ENCODE measurements at regions not wholly inside any gene's neighbourhood (a gene's known extent, or its start where the extent isn't known, plus 50 kb on each side); places are given as distances from the start of the nearest gene placed in this dataset.
"Not testable (repeated sequence)": the region's sequence is repeated elsewhere in the genome, so short reads cannot be mapped to it uniquely, and the experiment has no call there.

DNA sequence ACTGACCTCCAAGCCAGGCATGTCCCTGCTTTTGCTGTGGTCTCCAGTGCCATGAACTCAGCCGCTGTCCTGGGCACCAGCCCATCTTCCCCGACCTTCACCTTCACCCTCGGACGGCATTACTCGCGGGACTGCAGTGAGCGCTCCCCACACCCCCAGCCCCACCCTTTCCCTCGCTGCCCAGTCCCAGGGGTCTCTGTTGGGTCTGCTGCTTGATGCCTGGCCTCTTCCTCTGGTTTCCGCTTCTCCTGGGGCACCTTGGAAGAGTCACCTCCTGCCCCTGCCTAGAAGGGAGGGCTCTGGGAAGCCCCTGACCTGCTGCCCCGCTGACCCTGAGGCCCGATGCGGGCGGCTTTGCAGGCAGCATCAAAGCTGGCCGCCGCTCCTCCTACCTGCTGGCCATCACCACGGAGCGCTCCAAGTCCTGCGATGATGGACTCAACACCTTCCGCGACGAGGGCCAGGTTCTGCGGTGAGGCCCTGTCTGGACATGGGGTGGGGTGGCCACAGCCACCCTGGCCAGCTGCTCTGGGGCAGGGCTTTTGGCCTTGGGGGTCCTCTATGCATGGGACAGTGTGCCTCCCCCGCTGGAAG lies 102.3 kb downstream of the ZNF267 start:
- H3K27ac Mint-ChIP-seq; H3K36me3 Mint-ChIP-seq; H3K9me3 Mint-ChIP-seq; H3K4me3 Mint-ChIP-seq; DNase-seq (ENCODE audit: extremely low spot score, unreplicated experiment); H3K27me3 Mint-ChIP-seq; H3K4me1 Mint-ChIP-seq (ENCODE audit: unreplicated experiment): not testable (repeated sequence)

DNA sequence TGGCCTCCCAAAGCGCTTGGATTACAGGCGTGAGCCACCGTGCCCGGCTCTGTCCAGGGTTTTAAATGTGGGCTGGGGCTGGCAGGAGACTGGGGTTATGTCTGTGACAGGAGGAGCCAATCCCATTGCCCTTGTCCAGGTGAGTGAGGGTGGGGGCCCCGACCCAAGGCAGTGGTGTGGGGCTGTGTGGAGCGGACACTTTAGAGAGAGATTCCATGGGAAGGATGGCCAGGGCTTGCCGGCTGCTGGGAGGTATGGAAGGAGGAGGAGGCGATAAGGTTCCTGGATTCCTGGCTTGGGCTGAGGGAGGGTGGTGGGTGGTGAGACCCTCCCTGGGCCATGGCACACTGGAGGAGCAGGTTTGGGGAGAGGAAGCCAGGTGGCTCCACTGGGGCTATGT lies 104.9 kb downstream of the ZNF267 start:
- not testable (repeated sequence) for H3K9me3 Mint-ChIP-seq; DNase-seq (ENCODE audit: extremely low spot score, unreplicated experiment); H3K27ac Mint-ChIP-seq; H3K27me3 Mint-ChIP-seq; H3K4me1 Mint-ChIP-seq (ENCODE audit: unreplicated experiment); H3K36me3 Mint-ChIP-seq; H3K4me3 Mint-ChIP-seq

DNA sequence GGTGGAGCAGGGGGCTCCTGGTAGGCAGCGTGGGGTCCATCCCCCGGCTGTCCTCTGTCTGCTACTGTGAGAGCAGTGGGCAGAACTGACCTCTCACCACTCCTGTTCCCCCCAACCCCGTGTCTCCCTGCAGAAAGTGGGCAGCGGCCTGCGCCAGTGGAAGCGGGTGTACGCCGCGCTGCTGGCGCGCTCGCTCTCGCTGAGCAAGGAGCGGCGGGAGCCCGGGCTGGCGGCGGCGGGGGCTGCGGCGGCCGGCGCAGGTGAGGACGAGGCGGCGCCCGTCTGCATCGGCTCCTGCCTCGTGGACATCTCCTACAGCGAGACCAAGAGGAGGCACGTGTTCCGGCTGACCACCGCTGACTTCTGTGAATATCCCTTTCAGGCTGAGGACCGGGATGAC lies 108.1 kb downstream of the ZNF267 start:
- not testable (repeated sequence) for DNase-seq (ENCODE audit: extremely low spot score, unreplicated experiment); H3K27me3 Mint-ChIP-seq; H3K27ac Mint-ChIP-seq; H3K9me3 Mint-ChIP-seq; H3K4me3 Mint-ChIP-seq; H3K4me1 Mint-ChIP-seq (ENCODE audit: unreplicated experiment); H3K36me3 Mint-ChIP-seq

DNA sequence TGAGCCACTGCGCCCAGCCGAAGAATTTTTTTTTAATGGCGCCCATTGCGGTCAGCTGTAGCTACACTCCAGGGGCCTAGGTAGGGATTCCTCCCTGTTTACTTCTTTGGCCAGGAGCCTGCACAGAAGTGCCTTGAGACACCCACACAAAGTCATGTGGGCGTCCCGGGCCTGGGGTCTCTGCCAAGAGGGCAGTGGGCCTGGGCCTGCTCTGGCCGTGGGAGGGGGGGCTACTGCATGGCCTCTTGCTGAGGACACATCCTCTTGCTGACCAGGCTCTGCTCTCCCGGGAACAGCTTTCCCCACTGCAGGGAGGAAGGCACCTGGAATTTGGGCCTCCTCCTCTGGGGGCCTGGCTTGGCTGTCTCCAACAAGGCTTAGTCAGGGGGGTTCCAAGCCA lies 109.4 kb downstream of the ZNF267 start:
- H3K9me3 Mint-ChIP-seq; DNase-seq (ENCODE audit: extremely low spot score, unreplicated experiment); H3K4me3 Mint-ChIP-seq; H3K27me3 Mint-ChIP-seq; H3K27ac Mint-ChIP-seq; H3K4me1 Mint-ChIP-seq (ENCODE audit: unreplicated experiment); H3K36me3 Mint-ChIP-seq: not testable (repeated sequence)

DNA sequence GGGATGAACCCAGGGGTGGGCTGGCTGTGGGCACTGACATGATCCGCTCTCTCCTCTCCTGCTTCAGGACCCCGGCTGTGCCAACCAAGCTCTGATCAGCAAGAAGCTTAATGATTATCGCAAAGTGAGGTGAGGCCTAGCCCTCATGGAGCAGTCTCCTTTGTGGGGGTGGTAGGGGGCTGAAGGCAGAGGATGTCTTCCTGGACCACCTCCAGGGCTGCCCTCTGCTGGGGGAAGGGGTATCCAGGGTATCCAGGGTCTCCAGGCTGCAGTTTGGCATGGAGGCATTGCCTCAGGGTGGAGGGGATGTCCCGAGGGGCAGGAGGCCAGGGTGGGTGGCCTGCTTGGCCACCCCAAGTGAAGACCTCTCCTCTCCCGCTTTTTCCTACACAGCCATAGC lies 110.1 kb downstream of the ZNF267 start:
- not testable (repeated sequence) for H3K4me1 Mint-ChIP-seq (ENCODE audit: unreplicated experiment); H3K4me3 Mint-ChIP-seq; H3K9me3 Mint-ChIP-seq; H3K27ac Mint-ChIP-seq; H3K27me3 Mint-ChIP-seq; H3K36me3 Mint-ChIP-seq; DNase-seq (ENCODE audit: extremely low spot score, unreplicated experiment)

DNA sequence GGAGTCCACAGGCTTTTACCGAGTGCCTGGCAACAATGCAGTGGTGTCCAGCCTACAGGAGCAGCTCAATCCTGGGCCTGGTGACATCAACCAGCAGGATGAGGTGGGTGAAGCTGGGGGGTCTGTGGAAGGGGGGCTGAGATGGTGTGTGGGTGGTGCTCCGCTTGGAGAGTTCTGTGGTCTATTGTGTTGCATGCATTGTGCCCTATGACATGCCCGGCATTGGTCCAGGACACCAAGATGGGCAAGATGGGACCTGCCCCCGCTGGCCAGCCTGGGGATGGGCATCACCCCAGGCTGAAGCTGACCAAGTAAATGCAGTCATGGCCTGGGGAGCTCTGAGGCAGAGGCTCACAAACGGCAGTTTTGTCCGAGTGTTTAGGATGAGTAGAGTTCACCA lies 113.3 kb downstream of the ZNF267 start:
- not testable (repeated sequence) for DNase-seq (ENCODE audit: extremely low spot score, unreplicated experiment); H3K27ac Mint-ChIP-seq; H3K36me3 Mint-ChIP-seq; H3K4me3 Mint-ChIP-seq; H3K4me1 Mint-ChIP-seq (ENCODE audit: unreplicated experiment); H3K27me3 Mint-ChIP-seq; H3K9me3 Mint-ChIP-seq

DNA sequence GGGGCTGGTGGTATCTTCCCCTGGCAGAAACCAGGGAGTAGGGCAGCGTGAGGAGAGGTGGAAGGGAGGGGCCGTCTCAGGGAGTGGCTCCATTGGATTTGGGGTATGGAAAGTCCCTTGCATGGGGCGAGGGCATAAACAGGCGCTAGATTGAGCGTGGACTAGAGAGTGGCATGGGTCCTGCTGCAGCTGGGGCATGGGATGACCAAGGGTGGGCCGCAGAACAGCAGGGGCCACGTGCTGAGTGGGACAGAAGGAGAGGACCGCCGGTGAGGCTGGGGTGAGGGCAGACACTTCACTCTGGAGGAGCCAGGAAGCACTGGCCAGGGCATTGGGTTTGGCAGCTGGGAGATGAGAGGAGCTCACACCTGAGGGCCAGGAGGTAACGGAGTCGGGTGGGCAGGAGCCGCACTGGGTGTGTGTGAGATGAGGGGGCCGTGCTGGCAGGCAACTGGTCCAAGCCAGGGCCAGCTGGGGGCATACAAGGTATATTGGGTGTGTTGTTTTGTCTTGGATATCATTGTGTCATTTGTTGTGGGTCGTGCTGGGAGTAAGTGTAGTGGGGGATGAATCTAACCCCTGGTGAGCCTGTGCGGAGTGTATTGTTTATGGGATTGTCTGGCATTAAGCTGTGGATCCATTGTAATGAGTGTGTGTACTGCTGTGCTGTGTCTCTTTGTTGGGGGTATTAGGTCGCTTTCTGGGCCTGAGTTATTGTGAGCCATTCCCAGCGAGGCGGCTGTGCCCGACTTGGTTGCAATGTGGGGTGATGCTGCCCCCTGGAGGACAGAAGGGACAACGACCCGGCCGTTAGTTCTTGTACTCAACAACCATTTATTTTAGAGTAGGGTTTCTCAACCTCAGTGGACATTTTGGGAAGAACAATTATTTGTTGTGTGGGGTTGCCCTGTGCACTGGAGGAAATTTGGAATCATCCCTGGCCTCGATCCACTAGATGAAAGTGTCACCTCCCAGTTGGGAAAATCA lies 115.3 kb downstream of the ZNF267 start:
- H3K4me1 Mint-ChIP-seq (ENCODE audit: unreplicated experiment); H3K36me3 Mint-ChIP-seq; H3K4me3 Mint-ChIP-seq; H3K27ac Mint-ChIP-seq; H3K27me3 Mint-ChIP-seq; H3K9me3 Mint-ChIP-seq; DNase-seq (ENCODE audit: extremely low spot score, unreplicated experiment): not testable (repeated sequence)

DNA sequence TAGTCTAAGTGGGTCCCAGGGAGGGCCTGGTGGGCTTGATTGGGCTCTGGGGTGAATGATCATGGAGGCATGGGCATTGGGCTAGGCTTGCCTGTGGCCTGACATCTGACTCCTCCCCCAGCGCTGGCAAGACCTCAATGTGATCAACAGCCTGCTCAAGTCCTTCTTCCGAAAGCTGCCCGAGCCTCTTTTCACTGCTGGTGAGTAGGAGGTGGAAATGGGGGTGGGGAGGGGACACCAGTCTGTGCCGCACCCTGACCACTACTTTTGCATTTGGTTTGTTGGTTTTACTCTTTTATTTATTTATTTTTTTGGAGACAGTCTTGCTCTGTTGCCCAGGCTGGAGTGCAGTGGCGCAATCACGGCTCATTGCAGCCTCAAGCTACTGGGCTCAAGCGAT lies 116.7 kb downstream of the ZNF267 start:
- DNase-seq (ENCODE audit: extremely low spot score, unreplicated experiment); H3K4me3 Mint-ChIP-seq; H3K4me1 Mint-ChIP-seq (ENCODE audit: unreplicated experiment); H3K36me3 Mint-ChIP-seq; H3K27ac Mint-ChIP-seq; H3K9me3 Mint-ChIP-seq; H3K27me3 Mint-ChIP-seq: not testable (repeated sequence)

DNA sequence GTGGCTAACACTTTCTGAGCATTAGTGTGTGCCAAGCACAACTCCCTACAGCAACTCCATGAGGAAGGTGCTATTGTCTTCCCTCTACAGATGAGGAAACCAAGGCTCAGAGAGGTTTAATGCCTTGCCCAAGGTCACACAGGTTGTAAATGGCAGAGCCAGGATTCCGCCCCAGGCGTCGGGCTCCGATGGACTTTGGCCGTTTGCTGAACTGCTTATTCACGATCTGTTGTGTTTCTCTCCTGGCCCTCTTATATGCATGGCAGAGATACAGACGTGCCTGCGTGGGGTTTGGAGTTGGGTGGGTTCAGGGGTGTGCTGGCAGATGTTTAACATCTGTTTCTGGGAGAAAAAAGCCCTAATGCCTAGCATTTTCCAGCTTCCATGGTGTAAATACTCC lies 117.4 kb downstream of the ZNF267 start:
- H3K4me1 Mint-ChIP-seq (ENCODE audit: unreplicated experiment); H3K4me3 Mint-ChIP-seq; H3K9me3 Mint-ChIP-seq; H3K36me3 Mint-ChIP-seq; DNase-seq (ENCODE audit: extremely low spot score, unreplicated experiment); H3K27ac Mint-ChIP-seq; H3K27me3 Mint-ChIP-seq: not testable (repeated sequence)

DNA sequence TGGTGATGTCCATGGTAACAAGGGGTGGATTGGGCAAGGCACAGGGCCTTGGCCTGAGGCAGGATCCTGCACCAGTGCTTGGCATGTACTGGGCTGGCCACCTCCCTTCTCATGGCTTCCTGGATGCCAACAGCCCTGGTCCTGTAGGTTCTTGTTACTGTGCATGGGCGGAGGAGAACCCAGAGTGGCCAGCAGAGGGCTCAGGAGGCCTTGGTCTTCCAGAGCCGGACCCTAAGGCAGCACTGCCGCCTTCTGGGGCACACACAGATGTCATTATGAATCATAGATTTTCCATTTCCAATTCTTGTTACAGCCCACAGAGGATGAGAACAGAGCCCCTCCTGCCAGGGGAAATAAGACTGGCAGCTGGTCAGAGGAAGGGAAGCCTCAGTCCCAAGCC lies 122.7 kb downstream of the ZNF267 start:
- H3K4me3 Mint-ChIP-seq; DNase-seq (ENCODE audit: extremely low spot score, unreplicated experiment); H3K27me3 Mint-ChIP-seq; H3K36me3 Mint-ChIP-seq; H3K9me3 Mint-ChIP-seq; H3K27ac Mint-ChIP-seq; H3K4me1 Mint-ChIP-seq (ENCODE audit: unreplicated experiment): not testable (repeated sequence)

DNA sequence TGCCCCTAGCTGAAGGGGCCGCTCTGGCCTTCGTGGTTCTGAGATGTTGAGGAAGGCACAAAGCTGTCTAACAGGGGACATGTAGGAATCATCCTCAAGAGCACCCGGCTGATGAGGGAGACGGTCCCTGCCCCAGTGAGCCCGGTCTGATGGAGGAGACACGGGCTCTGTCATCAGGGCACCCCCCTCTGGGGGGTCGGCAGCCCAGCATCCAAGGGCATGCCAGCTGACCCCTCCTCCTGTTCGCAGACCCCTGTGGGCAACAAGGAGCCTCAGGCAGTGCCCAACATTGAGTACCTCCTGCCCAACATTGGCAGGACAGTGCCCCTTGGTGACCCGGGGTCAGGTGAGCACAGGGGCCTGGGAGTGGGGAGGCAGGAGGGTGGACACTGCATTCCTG lies 128.9 kb downstream of the ZNF267 start:
- H3K27ac Mint-ChIP-seq; H3K4me3 Mint-ChIP-seq; H3K4me1 Mint-ChIP-seq (ENCODE audit: unreplicated experiment); H3K27me3 Mint-ChIP-seq; H3K36me3 Mint-ChIP-seq; DNase-seq (ENCODE audit: extremely low spot score, unreplicated experiment); H3K9me3 Mint-ChIP-seq: not testable (repeated sequence)

DNA sequence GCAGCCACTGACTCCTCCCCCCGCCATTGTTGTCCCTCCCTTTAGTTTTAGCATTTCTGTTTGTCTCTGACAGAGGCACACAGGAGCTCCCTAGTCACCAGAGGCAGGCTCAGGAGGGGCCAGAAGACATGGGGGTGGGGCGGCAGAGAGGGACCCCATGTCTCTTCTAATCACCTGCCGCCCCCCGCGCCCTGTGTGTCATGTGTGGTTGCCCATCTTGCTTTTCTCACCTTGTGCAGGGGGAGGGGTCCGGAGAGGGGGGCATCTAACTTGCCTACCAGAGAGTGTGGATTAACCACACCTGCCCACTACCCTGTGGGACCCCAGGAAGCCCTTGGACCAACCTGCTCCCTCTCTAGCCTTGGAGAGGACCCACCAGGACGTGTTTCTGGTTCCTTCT lies 130.2 kb downstream of the ZNF267 start:
- H3K4me3 Mint-ChIP-seq; H3K36me3 Mint-ChIP-seq; H3K9me3 Mint-ChIP-seq; H3K4me1 Mint-ChIP-seq (ENCODE audit: unreplicated experiment); H3K27me3 Mint-ChIP-seq; DNase-seq (ENCODE audit: extremely low spot score, unreplicated experiment); H3K27ac Mint-ChIP-seq: not testable (repeated sequence)

DNA sequence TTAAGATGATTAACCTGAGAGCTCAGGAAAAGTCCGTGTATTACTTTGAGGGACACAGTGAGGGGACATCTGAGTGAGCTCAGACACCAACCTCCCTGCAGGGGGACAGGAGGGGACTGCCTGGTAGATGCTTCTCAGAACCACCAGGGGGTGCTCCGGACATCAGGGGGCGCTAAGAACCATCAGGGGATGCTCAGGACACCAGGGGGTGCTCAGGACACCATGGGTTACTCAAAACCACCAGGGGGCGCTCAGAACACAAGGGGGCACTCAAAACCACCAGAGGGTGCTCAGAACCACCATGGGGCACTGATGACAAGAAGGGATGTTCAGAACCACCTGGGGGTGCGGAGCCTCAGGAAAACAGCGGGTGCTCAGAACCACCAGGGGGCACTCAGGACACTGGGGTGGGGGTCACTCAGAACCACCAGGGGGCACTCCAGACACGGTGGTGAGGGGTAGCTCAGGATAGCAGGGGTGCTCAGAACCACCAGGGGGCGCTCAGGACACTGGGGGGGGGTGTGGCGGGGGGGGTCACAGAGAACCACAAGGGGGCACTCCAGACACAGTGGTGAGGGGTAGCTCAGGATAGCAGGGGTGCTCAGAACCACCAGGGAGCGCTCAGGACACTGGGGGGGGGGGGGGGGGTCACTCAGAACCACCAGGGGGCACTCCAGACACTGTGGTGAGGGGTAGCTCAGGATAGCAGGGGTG lies 165.3 kb downstream of the ZNF267 start:
- not testable (repeated sequence) for H3K4me1 Mint-ChIP-seq (ENCODE audit: unreplicated experiment); H3K36me3 Mint-ChIP-seq; DNase-seq (ENCODE audit: extremely low spot score, unreplicated experiment); H3K4me3 Mint-ChIP-seq; H3K27ac Mint-ChIP-seq; H3K9me3 Mint-ChIP-seq; H3K27me3 Mint-ChIP-seq

DNA sequence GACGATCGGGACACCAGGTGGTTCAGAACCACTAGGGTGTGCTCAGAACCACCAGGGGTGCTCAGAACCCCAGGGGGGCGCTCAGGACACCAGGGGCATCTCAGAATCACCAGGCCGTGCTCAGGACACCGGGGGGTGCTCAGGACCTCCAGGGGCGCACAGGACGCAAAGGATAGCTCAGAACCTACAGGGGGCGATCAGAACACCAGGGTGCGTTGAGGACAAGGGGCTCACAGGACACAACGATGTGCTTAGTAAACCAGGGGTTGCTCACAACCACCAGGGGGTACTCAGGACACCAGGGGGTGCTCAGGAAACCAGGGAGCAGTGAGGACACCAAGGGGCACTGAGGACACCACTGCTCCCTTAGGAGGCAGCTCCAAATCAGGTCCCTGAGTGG lies 166.3 kb downstream of the ZNF267 start:
- not testable (repeated sequence) for H3K27me3 Mint-ChIP-seq; H3K36me3 Mint-ChIP-seq; DNase-seq (ENCODE audit: extremely low spot score, unreplicated experiment); H3K27ac Mint-ChIP-seq; H3K4me1 Mint-ChIP-seq (ENCODE audit: unreplicated experiment); H3K9me3 Mint-ChIP-seq; H3K4me3 Mint-ChIP-seq
